IMR-90 (cell line): ENCODE measurements at regions not wholly inside any gene's neighbourhood (a gene's known extent, or its start where the extent isn't known, plus 50 kb on each side); places are given as distances from the start of the nearest gene placed in this dataset.

Experiments
- CEBPB ChIP-seq: IDR thresholded peaks from 2 replicates; pipeline ENCODE4 v1.6.1; 2012; ENCODE audit warnings: low read depth, low read length, improper control_type of control experiment
- CTCF ChIP-seq: conservative IDR thresholded peaks from 2 replicates; pipeline ENCODE4 v1.5.1; 2012; ENCODE audit warnings: mild to moderate bottlenecking, low read depth, low read length, improper control_type of control experiment
- ELK1 ChIP-seq: fragments of 150-350 bp; IDR thresholded peaks from 2 replicates; pipeline ENCODE4 v1.6.1; 2016; ENCODE audit warnings: low read depth, mild to moderate bottlenecking, low read length, moderate library complexity, borderline replicate concordance
- POLR2A ChIP-seq: IDR thresholded peaks from 2 replicates; pipeline ENCODE4 v1.6.1; 2012; ENCODE audit warnings: mild to moderate bottlenecking, low read depth, low read length
- RFX5 ChIP-seq: IDR thresholded peaks from 2 replicates; pipeline ENCODE4 v1.8.0; 2012; ENCODE audit warnings: low read depth, mild to moderate bottlenecking, low read length, moderate library complexity
- SMC3 ChIP-seq: fragments of 150-350 bp; IDR thresholded peaks from 2 replicates; pipeline ENCODE4 v1.6.1; 2016; ENCODE audit warnings: low read depth, mild to moderate bottlenecking, antibody characterized with exemption, low read length, moderate library complexity

DNA sequence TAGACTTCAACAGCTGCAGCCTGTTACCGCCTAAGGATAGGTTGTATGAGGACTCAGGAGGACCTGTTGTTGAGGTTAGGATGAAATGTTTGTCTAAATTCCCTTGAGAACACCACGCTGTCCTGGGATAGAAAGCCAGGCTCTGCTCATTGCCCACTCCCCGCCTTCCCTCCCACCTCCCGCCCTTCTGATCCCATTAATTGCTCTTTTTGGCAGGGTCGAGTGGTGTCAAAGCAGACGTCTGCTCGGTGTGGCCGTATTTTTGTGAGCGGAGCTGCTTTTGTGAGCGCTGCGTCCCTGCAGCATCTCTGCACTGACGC lies 62.3 kb downstream of the SPATA31C2 start:
- TF ChIP-seq CTCF (no peak; the same call in 1 of the 2 replicates), RFX5 (no peak), POLR2A (no peak), CEBPB (no peak), SMC3 (no peak), ELK1 (no peak)
